ENCODE measurements at regions not wholly inside any gene's neighbourhood (a gene's known extent, or its start where the extent isn't known, plus 50 kb on each side); places are given as distances from the start of the nearest gene placed in this dataset.

DNA sequence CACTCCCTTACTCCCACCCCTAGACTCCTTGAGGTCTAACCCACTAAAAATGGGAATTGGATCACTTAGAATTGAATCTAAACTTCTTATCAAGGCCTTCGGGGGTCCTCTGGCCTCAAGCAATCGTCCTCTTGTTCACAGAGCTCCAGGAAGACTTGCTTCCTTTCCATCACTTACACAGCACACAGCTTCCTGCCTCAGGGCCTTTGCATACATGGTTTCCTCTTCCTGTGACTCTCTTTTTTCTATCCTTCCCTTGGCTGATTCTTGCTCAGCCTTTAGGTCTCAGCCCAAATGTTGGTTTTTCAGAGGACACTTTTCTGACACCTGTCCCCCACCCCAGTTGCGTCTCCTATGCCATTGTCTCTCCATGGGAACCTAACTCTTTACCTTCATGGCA, 50.0 kb upstream of the ALDH1B1 start:
- Mint-ChIP-seq H3K27ac (no peak overlapping the region), H3K27me3 (peaks cover 20% of the 10 kb centered on the region), H3K9me3 (peaks cover 4% of the 10 kb centered on the region), H3K4me1 (ENCODE audit: unreplicated experiment) (peaks cover 19% of the 10 kb centered on the region), H3K4me3 (no peak overlapping the region), H3K36me3 (no peaks in the 10 kb centered on the region)
- DNase-seq (ENCODE audit: extremely low spot score, unreplicated experiment) = no peak
- TF ChIP-seq, protein P1, sequence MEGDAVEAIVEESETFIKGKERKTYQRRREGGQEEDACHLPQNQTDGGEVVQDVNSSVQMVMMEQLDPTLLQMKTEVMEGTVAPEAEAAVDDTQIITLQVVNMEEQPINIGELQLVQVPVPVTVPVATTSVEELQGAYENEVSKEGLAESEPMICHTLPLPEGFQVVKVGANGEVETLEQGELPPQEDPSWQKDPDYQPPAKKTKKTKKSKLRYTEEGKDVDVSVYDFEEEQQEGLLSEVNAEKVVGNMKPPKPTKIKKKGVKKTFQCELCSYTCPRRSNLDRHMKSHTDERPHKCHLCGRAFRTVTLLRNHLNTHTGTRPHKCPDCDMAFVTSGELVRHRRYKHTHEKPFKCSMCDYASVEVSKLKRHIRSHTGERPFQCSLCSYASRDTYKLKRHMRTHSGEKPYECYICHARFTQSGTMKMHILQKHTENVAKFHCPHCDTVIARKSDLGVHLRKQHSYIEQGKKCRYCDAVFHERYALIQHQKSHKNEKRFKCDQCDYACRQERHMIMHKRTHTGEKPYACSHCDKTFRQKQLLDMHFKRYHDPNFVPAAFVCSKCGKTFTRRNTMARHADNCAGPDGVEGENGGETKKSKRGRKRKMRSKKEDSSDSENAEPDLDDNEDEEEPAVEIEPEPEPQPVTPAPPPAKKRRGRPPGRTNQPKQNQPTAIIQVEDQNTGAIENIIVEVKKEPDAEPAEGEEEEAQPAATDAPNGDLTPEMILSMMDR (conservative IDR thresholded peaks at IDR 0.05) = no peak

DNA sequence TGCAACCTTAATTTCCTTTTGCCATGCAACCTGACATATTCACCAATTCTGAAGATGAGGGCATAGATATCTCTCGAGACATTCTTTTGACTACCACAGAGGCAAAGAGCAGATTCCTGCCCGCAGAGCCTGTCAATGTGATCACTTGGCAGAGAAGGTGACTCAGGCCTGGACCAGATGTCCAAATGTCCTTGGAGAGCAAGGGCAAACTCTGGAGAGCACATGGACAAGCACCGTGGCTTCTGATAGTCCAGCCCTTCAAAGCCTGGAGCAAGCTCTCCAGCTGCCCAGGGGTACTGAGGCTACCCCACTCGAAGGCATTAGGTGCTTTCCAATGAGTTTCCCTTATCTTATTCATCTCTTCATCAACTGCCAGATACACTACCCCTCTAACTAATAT, 50.4 kb upstream of the ALDH1B1 start:
- H3K36me3 Mint-ChIP-seq = no peaks in the 10 kb centered on the region
- H3K4me1 Mint-ChIP-seq (ENCODE audit: unreplicated experiment) = peaks cover 19% of the 10 kb centered on the region
- H3K9me3 Mint-ChIP-seq = peaks cover 4% of the 10 kb centered on the region
- peaks cover 17% of the 10 kb centered on the region for H3K27me3 Mint-ChIP-seq
- TF ChIP-seq, protein P1 (conservative IDR thresholded peaks at IDR 0.05) = no peak
- DNase-seq (ENCODE audit: extremely low spot score, unreplicated experiment) = no peak
- H3K4me3 Mint-ChIP-seq = no peak overlapping the region
- no peak overlapping the region for H3K27ac Mint-ChIP-seq

DNA sequence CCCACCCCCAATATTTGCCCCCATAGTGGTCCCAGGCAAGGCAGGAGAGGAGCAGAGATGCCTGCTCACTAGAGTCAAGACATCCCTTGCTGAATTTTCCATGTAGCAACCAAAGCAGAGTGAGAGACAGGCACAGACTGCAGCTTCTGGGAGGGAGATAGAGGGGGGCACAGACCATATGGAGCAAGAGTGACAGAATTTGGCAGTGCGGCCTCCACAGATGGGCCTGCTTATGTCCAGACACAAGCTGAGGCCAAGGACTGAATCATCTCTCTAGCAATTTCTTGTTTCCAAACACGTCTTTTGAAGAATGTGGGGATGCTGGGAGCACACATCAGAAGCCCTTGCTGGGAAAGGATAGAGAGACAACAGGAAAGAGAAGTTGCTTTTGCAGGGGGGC, 53.0 kb upstream of the ALDH1B1 start:
- peaks cover 5% of the 10 kb centered on the region for H3K27me3 Mint-ChIP-seq
- no peak overlapping the region for H3K4me3 Mint-ChIP-seq
- H3K27ac Mint-ChIP-seq = no peak overlapping the region
- H3K9me3 Mint-ChIP-seq = peaks cover 4% of the 10 kb centered on the region
- peaks cover 7% of the 10 kb centered on the region for H3K4me1 Mint-ChIP-seq (ENCODE audit: unreplicated experiment)
- TF ChIP-seq, protein P1 (conservative IDR thresholded peaks at IDR 0.05) = no peak
- DNase-seq (ENCODE audit: extremely low spot score, unreplicated experiment) = no peak
- no peaks in the 10 kb centered on the region for H3K36me3 Mint-ChIP-seq

- TF ChIP-seq, protein P1 (conservative IDR thresholded peaks at IDR 0.05) = no peak
- DNase-seq (ENCODE audit: extremely low spot score, unreplicated experiment) = no peak
- H3K9me3 Mint-ChIP-seq = peaks cover 4% of the 10 kb centered on the region
- H3K27ac Mint-ChIP-seq = no peak overlapping the region
- peaks cover 4% of the 10 kb centered on the region for H3K4me1 Mint-ChIP-seq (ENCODE audit: unreplicated experiment)
- no peak overlapping the region for H3K4me3 Mint-ChIP-seq
- peaks cover 5% of the 10 kb centered on the region for H3K27me3 Mint-ChIP-seq
- no peaks in the 10 kb centered on the region for H3K36me3 Mint-ChIP-seq
These were observed 53.4 kb upstream of the ALDH1B1 start for GRCh38 chr9:38339087-38339486.

GRCh38 chr9:38338342-38339018, 54.0 kb upstream of the ALDH1B1 start:
- Mint-ChIP-seq H3K27ac (no peak overlapping the region), H3K9me3 (peaks cover 4% of the 10 kb centered on the region)

More at GRCh38 chr9:38338342-38339018, 54.0 kb upstream of the ALDH1B1 start:
- no peak for DNase-seq (ENCODE audit: extremely low spot score, unreplicated experiment)
- TF ChIP-seq, protein P1 (conservative IDR thresholded peaks at IDR 0.05) = no peak
- Mint-ChIP-seq H3K4me1 (ENCODE audit: unreplicated experiment) (peaks cover 4% of the 10 kb centered on the region), H3K27me3 (peaks cover 5% of the 10 kb centered on the region), H3K4me3 (no peak overlapping the region), H3K36me3 (no peaks in the 10 kb centered on the region)

Data from type B pancreatic cell (in vitro differentiated cells).